Heart right ventricle (tissue), 16 donors: ENCODE measurements at regions not wholly inside any gene's neighbourhood (a gene's known extent, or its start where the extent isn't known, plus 50 kb on each side); places are given as distances from the start of the nearest gene placed in this dataset.

Experiments used
- ATAC-seq, 8 donors: fragments of 200-7000 bp; cut with Tn5 transposase; one replicate each; pipeline ENCODE4 v1.9.1; 2020; ENCODE audit warnings: mild to moderate bottlenecking in 8 of 8, moderate library complexity in 8 of 8, moderate number of reproducible peaks in 1 of 8
- DNase-seq, 2 donors: peaks; one replicate each; pipeline ENCODE4 v3.0.0-alpha.2; 2020
- H3K27ac ChIP-seq, 10 donors: fragments of 200-600 bp; sonication (generic) in 2 of 10; one replicate each; pipeline versions ENCODE4 v1.5.0 to v1.8.0; 2020 to 2022; ENCODE audit warnings: mild to moderate bottlenecking in 3 of 10
- H3K27me3 ChIP-seq, 7 donors: fragments of 200-600 bp; one replicate each; pipeline ENCODE4 v1.8.0; 2021 to 2022; ENCODE audit warnings: mild to moderate bottlenecking in 2 of 7
- H3K36me3 ChIP-seq, 9 donors: fragments of 200-600 bp; sonication (generic) in 1 of 9; one replicate each; pipeline versions ENCODE4 v1.5.0 to v1.8.0; 2020 to 2022; ENCODE audit warnings: mild to moderate bottlenecking in 2 of 9
- H3K4me1 ChIP-seq, 9 donors: fragments of 200-600 bp; sonication (generic) in 1 of 9; one replicate each; pipeline versions ENCODE4 v1.5.0 to v1.8.0; 2020 to 2022; ENCODE audit warnings: mild to moderate bottlenecking in 4 of 9
- H3K4me3 ChIP-seq, 10 donors: fragments of 200-600 bp; sonication (generic) in 2 of 10; one replicate each; pipeline versions ENCODE4 v1.5.0 to v1.8.0; 2020 to 2022; ENCODE audit warnings: mild to moderate bottlenecking in 7 of 10, moderate library complexity in 2 of 10
- H3K9me3 ChIP-seq, 11 donors: fragments of 200-600 bp in 10 of 11; sonication (generic) in 2 of 11; one replicate each; pipeline versions ENCODE4 v1.5.0 to v1.8.0; 2013 to 2022; ENCODE audit warnings: mild to moderate bottlenecking in 2 of 11, control low read depth in 1 of 11, moderate library complexity in 1 of 11
- WGBS, 2 donors: extraction: QIAGEN DNeasy Blood & Tissue Kit; methylation state at CpG; one replicate each; pipeline ENCODE4 v1.1.7; 2013; ENCODE audit warnings: inconsistent platforms in 1 of 2; 5-methylcytosine and 5-hydroxymethylcytosine counted together
- intact Hi-C, 10 donors: fragments of 100-400 bp; cut with DNase I; formaldehyde crosslinking; loops; one replicate each; pipeline versions ENCODE4 v1.11.1 to v1.14.2; 2022
- TF ChIP-seq, protein P1 (sequence below), 9 donors: fragments of 200-600 bp; sonication (generic) in 2 of 9; IDR thresholded peaks; one replicate each; pipeline versions ENCODE4 v1.5.0 to v1.8.0; 2021 to 2022; ENCODE audit warnings: antibody characterized with exemption in 9 of 9, mild to moderate bottlenecking in 5 of 9, moderate library complexity in 1 of 9
- donor health status: Arrhythmogenic right ventricular cardiomyopathy.
- donor health status: ischemic (EF 13 %, LVEDD 7.1; RV severe dilation, severe dysfunction).
- donor health status: healthy with polysubstance abuse.
- donor health status: DM: no; HTN: yes; CAD: no.
- donor health status: DM: no; HTN: no; CAD: no.
- donor health status: ischemic (EF 25% LVEDD 6.9; RV normal size, moderate dysfunction).
- donor health status: ischemic (EF 25% LVEDD 5.7; RV mildly dilated, moderate dysfunction).
- donor health status: healthy.
- donor health status: DM: yes; HTN: yes; CAD: no.
- donor health status: Ischemic cardiomyopathy.
- donor health status: ischemic (EF 35%, LVEDD 5.7; RV mildly dilated, moderate dysfunction).
- donor health status: nonischemic (EF 11% LVEDD 7.7; RV severe dilation, severe dysfunction).
- donor health status: DM: yes; HTN: yes; CAD: no.
- donor health status: PGD.
- donor health status: ischemic (EF 29% LVEDD 5.4; RV normal size, mild dysfunction).
- donor health status: nonischemic (EF 23%, LVEDD 6.1; RV moderate dilation, normal function).

DNA sequence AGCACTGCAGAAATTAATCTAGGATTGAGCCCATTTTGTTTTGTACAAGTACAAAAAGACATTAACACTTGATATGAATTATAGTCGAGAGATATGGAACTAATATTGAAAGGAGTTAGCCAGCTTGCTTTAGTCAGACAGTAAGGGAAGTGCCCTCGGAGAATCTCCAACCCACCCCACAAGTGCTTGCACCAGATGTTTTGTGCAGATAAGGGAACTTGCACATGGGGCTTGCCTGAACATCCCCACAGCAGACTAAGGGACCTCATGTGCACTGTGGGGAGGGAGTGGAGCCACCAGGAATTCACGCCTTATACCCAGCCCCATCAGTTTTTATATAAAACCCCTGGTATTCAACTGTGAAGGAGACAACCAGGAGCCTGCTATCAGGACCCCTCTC lies 122.3 kb downstream of the EFHB start:
- ATAC-seq (no peak), DNase-seq (no peak)
- H3K4me1 ChIP-seq: peaks cover 0 to 6% (median 0%) of the 10 kb centered on the region in 9 donors
- no peaks in the 10 kb centered on the region for H3K36me3 ChIP-seq
- H3K27me3 ChIP-seq: no peaks in the 10 kb centered on the region
- H3K9me3 ChIP-seq: no peaks in the 10 kb centered on the region
- no peak overlapping the region for H3K27ac ChIP-seq
- 33 to 42% methylated on average over 3 of the region's 3 CpGs for WGBS, 2 donors
- intact Hi-C loops: no loop called here
- H3K4me3 ChIP-seq: no peak overlapping the region
- TF ChIP-seq, protein P1, sequence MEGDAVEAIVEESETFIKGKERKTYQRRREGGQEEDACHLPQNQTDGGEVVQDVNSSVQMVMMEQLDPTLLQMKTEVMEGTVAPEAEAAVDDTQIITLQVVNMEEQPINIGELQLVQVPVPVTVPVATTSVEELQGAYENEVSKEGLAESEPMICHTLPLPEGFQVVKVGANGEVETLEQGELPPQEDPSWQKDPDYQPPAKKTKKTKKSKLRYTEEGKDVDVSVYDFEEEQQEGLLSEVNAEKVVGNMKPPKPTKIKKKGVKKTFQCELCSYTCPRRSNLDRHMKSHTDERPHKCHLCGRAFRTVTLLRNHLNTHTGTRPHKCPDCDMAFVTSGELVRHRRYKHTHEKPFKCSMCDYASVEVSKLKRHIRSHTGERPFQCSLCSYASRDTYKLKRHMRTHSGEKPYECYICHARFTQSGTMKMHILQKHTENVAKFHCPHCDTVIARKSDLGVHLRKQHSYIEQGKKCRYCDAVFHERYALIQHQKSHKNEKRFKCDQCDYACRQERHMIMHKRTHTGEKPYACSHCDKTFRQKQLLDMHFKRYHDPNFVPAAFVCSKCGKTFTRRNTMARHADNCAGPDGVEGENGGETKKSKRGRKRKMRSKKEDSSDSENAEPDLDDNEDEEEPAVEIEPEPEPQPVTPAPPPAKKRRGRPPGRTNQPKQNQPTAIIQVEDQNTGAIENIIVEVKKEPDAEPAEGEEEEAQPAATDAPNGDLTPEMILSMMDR (IDR thresholded peaks at IDR 0.05): no peak

DNA sequence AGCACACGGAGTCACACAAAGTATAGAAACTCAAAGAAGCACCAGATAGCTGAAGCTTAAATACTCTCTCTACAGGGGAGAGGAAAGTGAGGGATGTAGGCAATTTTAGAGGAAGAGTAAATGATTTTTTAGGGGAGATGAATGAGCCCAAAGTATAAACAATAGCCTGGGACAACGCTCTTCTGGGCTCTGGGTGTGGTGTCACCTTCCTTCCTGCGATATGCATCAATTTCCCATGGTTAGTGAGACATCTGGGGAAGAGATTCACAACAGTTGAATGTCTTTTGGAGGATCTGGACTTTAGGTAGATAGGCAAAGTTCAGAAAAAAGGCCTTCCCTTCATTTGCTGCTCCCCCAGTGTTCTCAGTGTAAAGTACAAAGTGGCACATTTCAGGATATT lies 125.2 kb downstream of the EFHB start:
- Histone ChIP-seq H3K27ac (peak overlapping the region in 6 of 10 donors; percentile 8 to 71 (median 48)), H3K4me1 (peaks cover 0 to 6% (median 0%) of the 10 kb centered on the region in 9 donors), H3K36me3 (no peaks in the 10 kb centered on the region), H3K27me3 (no peaks in the 10 kb centered on the region), H3K9me3 (peaks cover 0 to 9% (median 2%) of the 10 kb centered on the region in 11 donors), H3K4me3 (no peak overlapping the region)
- TF ChIP-seq, protein P1 (IDR thresholded peaks at IDR 0.05): no peak
- no peak for DNase-seq
- intact Hi-C loops: loop anchor here in 1 of 10 donors (2.0 kb wide), 1 partner anchor 90 kb away; no protein-coding TSS in a partner anchor
- ATAC-seq: peak in 7 of 8 donors; percentile 25 to 82 (median 59)
- WGBS, 2 donors: 54% methylated on average over 3 of the region's 3 CpGs

DNA sequence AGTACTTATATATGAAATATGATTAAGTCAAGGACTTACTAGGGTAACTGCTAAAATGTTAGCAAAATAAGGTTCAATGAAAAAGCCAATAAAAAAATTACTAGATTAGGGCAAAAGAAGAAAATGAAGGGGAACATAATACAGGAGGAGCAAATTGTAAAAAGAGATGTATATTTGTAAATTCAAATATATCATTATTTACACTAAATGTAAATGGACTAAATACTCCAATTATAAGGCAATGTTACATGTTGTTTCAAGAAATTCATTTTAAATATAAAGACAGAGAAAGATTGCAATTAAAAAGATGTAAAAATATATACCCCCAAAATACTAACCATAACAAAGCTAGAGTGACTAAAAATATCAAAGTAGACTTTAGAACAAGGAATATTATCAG lies 134.1 kb downstream of the EFHB start:
- Histone ChIP-seq H3K27ac (no peak overlapping the region), H3K27me3 (no peaks in the 10 kb centered on the region), H3K36me3 (no peaks in the 10 kb centered on the region), H3K9me3 (peaks cover 0 to 63% (median 19%) of the 10 kb centered on the region in 11 donors), H3K4me3 (no peak overlapping the region), H3K4me1 (no peaks in the 10 kb centered on the region)
- intact Hi-C loops: no loop called here
- no peak for ATAC-seq
- no peak for DNase-seq
- TF ChIP-seq, protein P1 (IDR thresholded peaks at IDR 0.05): no peak

DNA sequence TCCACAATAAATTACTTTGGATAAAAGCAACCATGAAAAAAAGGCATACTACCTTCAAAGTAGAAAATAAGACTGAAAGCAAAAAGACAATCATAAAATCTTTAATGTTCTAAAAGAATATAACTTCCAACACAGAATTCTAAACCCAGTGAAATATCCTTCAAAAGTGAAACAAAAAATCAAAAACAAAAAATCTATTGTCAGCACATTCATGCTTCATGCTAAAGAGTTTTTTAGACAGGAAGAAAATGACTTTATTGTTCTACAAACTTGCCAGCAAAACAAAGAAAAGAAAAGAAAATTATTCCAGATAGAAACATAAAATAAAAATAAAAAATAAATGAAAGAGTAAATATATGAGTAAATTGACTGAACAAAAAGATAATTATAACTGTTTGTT lies 134.9 kb downstream of the EFHB start:
- peaks cover 0 to 62% (median 18%) of the 10 kb centered on the region in 11 donors for H3K9me3 ChIP-seq
- H3K36me3 ChIP-seq: no peaks in the 10 kb centered on the region
- no peaks in the 10 kb centered on the region for H3K4me1 ChIP-seq
- TF ChIP-seq, protein P1 (IDR thresholded peaks at IDR 0.05): no peak
- intact Hi-C loops: no loop called here
- H3K27me3 ChIP-seq: no peaks in the 10 kb centered on the region
- H3K27ac ChIP-seq: no peak overlapping the region
- DNase-seq (no peak), ATAC-seq (no peak)
- no peak overlapping the region for H3K4me3 ChIP-seq
